GM06990 (cell line): ENCODE measurements at regions not wholly inside any gene's neighbourhood (a gene's known extent, or its start where the extent isn't known, plus 50 kb on each side); places are given as distances from the start of the nearest gene placed in this dataset.

Experiments
- DNase-seq: peaks from one replicate; pipeline ENCODE4 v3.0.0-alpha.2; 2011; ENCODE audit not compliant: insufficient read length; ENCODE audit errors: extremely low read depth
- H3K27me3 ChIP-seq: replicated peaks from 2 replicates; pipeline ENCODE4 v1.6.0; 2011; ENCODE audit warnings: low read length; ENCODE audit not compliant: control insufficient read depth, insufficient read depth
- H3K36me3 ChIP-seq: 2 replicates; pipeline ENCODE4 v1.5.1; 2011; ENCODE audit warnings: low read length; ENCODE audit not compliant: control insufficient read depth, insufficient read depth
- H3K4me3 ChIP-seq: replicated peaks from 2 replicates; pipeline ENCODE4 v1.5.1; 2011; ENCODE audit warnings: low read depth, mild to moderate bottlenecking, control low read depth, low read length
- CTCF ChIP-seq: IDR thresholded peaks from 2 replicates; pipeline ENCODE4 v1.5.1; 2011; ENCODE audit warnings: low read length, control low read depth, mild to moderate bottlenecking, inconsistent platforms; ENCODE audit not compliant: insufficient read depth, poor library complexity, severe bottlenecking

- no peak overlapping the region for H3K4me3 ChIP-seq
- DNase-seq: no peak
Observed at GRCh38 chr5:72605632-72606031, 98.4 kb upstream of the ZNF366 start.

GRCh38 chr5:72604798-72605154 lies 97.6 kb upstream of the ZNF366 start:
- TF ChIP-seq CTCF: no peak
- Histone ChIP-seq H3K27me3 (no peaks in the 10 kb centered on the region), H3K4me3 (no peak overlapping the region), H3K36me3 (no peaks in the 10 kb centered on the region)
- DNase-seq: no peak

More at GRCh38 chr5:72605632-72606031, 98.4 kb upstream of the ZNF366 start:
- Histone ChIP-seq H3K27me3 (no peaks in the 10 kb centered on the region), H3K36me3 (no peaks in the 10 kb centered on the region)
- TF ChIP-seq CTCF: no peak

- TF ChIP-seq CTCF: no peak
- H3K4me3 ChIP-seq: no peak overlapping the region
- no peaks in the 10 kb centered on the region for H3K36me3 ChIP-seq
- DNase-seq: no peak
- no peaks in the 10 kb centered on the region for H3K27me3 ChIP-seq
Observed at GRCh38 chr5:72604111-72604797, 97.0 kb upstream of the ZNF366 start.

DNA sequence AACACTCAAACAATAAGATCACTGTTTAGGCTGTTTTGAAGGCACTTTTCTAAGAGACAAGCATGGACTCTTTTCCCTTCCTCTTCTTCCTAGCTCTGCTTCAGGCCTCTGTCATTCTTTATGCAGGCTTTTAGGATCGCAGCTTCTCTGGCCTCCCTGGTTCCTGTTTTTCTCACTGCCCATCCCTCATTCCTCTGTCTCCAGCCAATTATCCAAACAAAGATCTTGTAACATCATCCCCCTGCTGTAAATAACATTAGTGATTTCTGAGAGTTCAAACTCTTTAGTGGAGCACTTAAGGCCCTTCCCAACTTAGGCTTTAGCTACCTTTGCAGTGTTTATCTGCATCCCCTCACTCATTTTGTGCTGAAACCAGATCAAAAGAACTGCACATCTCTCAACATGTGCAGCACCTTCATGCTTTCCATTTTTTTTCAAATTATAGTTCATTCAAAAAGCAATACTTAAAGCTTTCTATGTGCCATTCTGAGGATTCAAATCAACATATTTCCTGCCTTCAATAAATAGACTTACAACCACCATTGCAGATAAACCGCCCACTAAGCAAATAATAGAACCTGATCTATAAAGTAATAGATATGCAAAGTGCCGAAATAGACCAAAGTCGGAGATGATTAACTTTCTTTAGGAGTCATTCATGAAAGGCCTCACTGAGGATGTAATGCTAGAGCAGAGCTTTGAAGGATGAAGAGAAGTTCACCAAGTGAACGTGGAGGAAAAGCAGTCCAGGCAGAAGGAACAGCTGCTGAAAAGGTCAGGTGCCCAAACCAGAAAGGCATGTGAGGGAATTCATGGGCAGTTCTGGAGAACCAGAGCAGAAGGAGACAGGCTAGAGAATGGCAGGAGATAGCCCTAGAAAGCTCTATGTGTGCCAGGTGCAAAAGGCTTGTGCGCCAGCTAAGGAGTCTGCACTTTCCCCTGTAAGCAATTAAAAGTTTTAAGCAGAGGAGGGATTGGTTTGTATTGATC lies 95.8 kb upstream of the ZNF366 start:
- no peaks in the 10 kb centered on the region for H3K27me3 ChIP-seq
- TF ChIP-seq CTCF: no peak
- no peaks in the 10 kb centered on the region for H3K36me3 ChIP-seq
- no peak for DNase-seq
- H3K4me3 ChIP-seq: no peak overlapping the region

GRCh38 chr5:72601861-72602260 lies 94.7 kb upstream of the ZNF366 start:
- TF ChIP-seq CTCF: no peak
- no peak for DNase-seq
- no peaks in the 10 kb centered on the region for H3K27me3 ChIP-seq
- H3K36me3 ChIP-seq: no peaks in the 10 kb centered on the region
- H3K4me3 ChIP-seq: no peak overlapping the region
